Activated B cell treated with CpG ODN at 0.5 μM for 24 hours (primary cell): ENCODE measurements at regions not wholly inside any gene's neighbourhood (a gene's known extent, or its start where the extent isn't known, plus 50 kb on each side); places are given as distances from the start of the nearest gene placed in this dataset.
"Not testable (repeated sequence)": the region's sequence is repeated elsewhere in the genome, so short reads cannot be mapped to it uniquely, and the experiment has no call there.

ENCODE experiments used
- ATAC-seq: fragments of 200-7000 bp; cut with Tn5 transposase; one replicate; pipeline ENCODE4 v1.10.0; 2021; ENCODE audit warnings: low read depth, mild to moderate bottlenecking, moderate library complexity
- CTCF ChIA-PET: fragments of 350-600 bp; sonication (Branson Sonifier 250); formaldehyde crosslinking; loops from one replicate; lab custom pipeline; 2021; ENCODE audit warnings: antibody characterized with exemption; lab: Charles Lee
- POLR2A ChIA-PET: fragments of 350-600 bp; sonication (Branson Sonifier 250); formaldehyde crosslinking; loops from one replicate; lab custom pipeline; 2021; ENCODE audit warnings: antibody characterized with exemption; lab: Charles Lee
- DNase-seq: peaks from one replicate; pipeline ENCODE4 v3.0.0; 2022
- H3K27ac Mint-ChIP-seq: one replicate; pipeline ENCODE4 v1.8.0; 2020; ENCODE audit warnings: mixed read lengths
- H3K27me3 Mint-ChIP-seq: one replicate; pipeline ENCODE4 v1.8.0; 2021; ENCODE audit warnings: mixed read lengths
- H3K36me3 Mint-ChIP-seq: one replicate; pipeline ENCODE4 v1.8.0; 2021; ENCODE audit warnings: low read depth, mixed read lengths
- H3K4me1 Mint-ChIP-seq: one replicate; pipeline ENCODE4 v1.8.0; 2021; ENCODE audit warnings: mixed read lengths
- H3K4me3 Mint-ChIP-seq: one replicate; pipeline ENCODE4 v1.8.0; 2020; ENCODE audit warnings: mild to moderate bottlenecking, mixed read lengths
- H3K9me3 Mint-ChIP-seq: one replicate; pipeline ENCODE4 v1.8.0; 2020; ENCODE audit warnings: mixed read lengths
- intact Hi-C: fragments of 100-400 bp; cut with micrococcal nuclease; formaldehyde crosslinking; loops from one replicate; pipeline ENCODE4 v1.15.1; 2024
- TF ChIP-seq, protein P1 (sequence below): fragments of 200-600 bp; IDR thresholded peaks from one replicate; pipeline ENCODE4 v1.8.0; 2022; ENCODE audit warnings: antibody characterized with exemption, mild to moderate bottlenecking

DNA sequence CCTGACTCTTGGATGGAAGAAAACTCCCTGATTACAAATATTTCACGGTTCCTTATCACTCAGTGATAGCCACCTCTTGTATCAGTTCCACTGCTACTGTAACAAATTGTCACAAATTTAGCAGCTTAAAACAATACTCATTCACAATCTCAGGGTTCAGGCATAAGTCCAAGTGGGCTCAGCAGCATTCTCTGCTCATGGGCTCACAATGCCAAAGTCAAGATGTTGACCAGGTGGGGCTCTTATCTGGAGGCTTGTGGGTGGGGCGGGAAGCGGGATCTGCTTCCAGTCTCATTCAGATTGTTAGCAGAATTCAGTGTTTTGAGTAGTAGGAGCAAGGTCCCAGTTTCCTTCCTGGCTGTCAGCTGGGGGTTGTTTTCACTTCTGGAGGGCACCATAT lies 137.3 kb upstream of the FAM78B start:
- H3K27me3 Mint-ChIP-seq, result no peaks in the 10 kb centered on the region
- H3K27ac Mint-ChIP-seq, result no peak overlapping the region
- POLR2A ChIA-PET, result no interaction called here
- no peaks in the 10 kb centered on the region for H3K9me3 Mint-ChIP-seq
- CTCF ChIA-PET, result no interaction called here
- H3K4me3 Mint-ChIP-seq, result no peak overlapping the region
- intact Hi-C loops, result no loop called here
- H3K4me1 Mint-ChIP-seq, result no peaks in the 10 kb centered on the region
- ATAC-seq (no peak), DNase-seq (no peak)
- no peaks in the 10 kb centered on the region for H3K36me3 Mint-ChIP-seq
- TF ChIP-seq, protein P1, sequence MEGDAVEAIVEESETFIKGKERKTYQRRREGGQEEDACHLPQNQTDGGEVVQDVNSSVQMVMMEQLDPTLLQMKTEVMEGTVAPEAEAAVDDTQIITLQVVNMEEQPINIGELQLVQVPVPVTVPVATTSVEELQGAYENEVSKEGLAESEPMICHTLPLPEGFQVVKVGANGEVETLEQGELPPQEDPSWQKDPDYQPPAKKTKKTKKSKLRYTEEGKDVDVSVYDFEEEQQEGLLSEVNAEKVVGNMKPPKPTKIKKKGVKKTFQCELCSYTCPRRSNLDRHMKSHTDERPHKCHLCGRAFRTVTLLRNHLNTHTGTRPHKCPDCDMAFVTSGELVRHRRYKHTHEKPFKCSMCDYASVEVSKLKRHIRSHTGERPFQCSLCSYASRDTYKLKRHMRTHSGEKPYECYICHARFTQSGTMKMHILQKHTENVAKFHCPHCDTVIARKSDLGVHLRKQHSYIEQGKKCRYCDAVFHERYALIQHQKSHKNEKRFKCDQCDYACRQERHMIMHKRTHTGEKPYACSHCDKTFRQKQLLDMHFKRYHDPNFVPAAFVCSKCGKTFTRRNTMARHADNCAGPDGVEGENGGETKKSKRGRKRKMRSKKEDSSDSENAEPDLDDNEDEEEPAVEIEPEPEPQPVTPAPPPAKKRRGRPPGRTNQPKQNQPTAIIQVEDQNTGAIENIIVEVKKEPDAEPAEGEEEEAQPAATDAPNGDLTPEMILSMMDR, result no peak

DNA sequence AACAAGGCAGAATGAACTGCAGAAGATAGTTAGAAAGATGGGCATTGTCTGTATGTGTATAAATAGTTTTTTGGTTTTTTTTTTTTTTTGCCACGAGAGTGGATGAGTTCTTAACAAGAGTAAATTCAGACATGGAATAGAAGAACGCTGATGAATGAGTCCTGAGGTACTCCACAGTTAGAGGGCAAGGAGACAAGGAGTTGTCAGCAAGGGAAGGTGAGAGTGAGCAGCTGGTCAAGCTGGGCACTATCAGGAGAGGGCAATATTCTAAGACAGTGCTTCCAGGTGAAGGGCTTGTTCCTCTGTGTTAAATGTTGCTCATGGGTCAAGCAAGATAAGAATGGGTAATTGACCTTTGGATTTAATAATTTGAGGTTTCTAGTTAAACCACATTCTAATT lies 138.6 kb upstream of the FAM78B start:
- no peaks in the 10 kb centered on the region for H3K9me3 Mint-ChIP-seq
- no peaks in the 10 kb centered on the region for H3K27me3 Mint-ChIP-seq
- CTCF ChIA-PET, result no interaction called here
- POLR2A ChIA-PET, result no interaction called here
- H3K4me3 Mint-ChIP-seq, result no peak overlapping the region
- TF ChIP-seq, protein P1, result no peak
- no peaks in the 10 kb centered on the region for H3K36me3 Mint-ChIP-seq
- H3K4me1 Mint-ChIP-seq, result no peaks in the 10 kb centered on the region
- no peak for ATAC-seq
- no peak for DNase-seq
- intact Hi-C loops, result no loop called here
- no peak overlapping the region for H3K27ac Mint-ChIP-seq

DNA sequence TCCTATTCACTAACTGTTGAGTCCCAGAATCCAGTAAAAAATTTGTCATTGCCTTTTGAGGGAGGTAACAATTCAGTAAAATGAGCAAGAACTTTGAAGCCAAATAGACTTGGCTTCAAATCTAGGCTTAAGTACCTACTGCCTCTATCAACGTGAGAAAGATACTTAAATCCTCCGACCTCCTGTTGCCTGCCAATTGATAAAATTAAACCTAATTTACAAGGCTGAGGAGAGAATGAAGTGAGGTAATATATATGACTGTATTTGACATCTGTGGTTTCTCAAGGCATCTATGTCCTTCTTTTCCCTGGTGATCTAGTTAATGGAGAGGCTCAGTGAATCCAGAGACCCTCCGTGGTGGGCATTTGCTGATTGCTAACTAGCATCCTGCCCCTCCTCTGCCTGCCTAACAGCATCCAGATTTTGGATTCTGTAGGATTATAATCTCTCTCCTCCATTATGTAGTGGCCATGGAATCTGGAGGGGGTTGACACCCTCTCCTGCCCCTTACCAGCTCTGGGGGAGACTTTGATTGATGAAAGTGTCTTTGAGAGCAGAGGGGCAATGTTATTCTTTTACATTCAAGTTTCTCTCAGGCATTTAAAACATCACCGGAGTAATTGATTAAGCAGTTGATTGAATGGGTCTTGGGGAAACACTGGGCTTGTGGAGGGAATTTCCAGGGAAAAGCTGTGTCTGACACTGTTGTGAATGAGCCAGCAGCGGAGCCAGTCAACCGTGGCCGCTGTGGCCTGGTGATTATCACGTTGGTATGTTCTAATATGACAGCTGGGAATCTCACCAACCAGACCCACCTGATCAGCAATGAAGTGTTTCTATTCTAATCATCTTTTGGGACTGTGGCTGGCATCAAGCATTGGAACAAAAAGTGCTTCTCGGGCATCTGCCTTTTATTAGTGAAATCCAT lies 140.7 kb upstream of the FAM78B start:
- Mint-ChIP-seq H3K36me3 (no peaks in the 10 kb centered on the region), H3K4me1 (no peaks in the 10 kb centered on the region), H3K27me3 (no peaks in the 10 kb centered on the region), H3K4me3 (no peak overlapping the region), H3K27ac (no peak overlapping the region), H3K9me3 (no peaks in the 10 kb centered on the region)
- ATAC-seq (no peak), DNase-seq (no peak)
- intact Hi-C loops, result no loop called here
- POLR2A ChIA-PET, result no interaction called here
- CTCF ChIA-PET, result no interaction called here
- TF ChIP-seq, protein P1, result no peak

DNA sequence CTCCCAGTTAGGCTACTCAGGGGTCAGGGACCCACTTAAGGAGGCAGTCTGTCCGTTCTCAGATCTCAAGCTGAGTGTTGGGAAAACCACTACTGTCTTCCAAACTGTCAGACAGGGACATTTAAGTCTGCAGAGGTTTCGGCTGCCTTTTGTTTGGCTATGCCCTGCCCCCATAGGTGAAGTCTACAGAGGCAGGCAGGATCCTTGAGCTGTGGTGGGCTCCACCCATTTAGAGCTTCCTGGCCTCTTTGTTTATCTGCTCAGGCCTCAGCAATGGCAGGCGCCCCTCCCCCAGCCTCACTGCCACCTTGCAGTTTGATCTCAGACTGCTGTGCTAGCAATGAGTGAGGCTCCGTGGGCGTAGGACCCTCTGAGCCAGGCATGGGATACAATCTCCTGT lies 149.5 kb upstream of the FAM78B start:
- H3K9me3 Mint-ChIP-seq, DNase-seq, H3K36me3 Mint-ChIP-seq, intact Hi-C loops, H3K4me3 Mint-ChIP-seq, H3K27ac Mint-ChIP-seq, H3K27me3 Mint-ChIP-seq, CTCF ChIA-PET, POLR2A ChIA-PET, H3K4me1 Mint-ChIP-seq, ATAC-seq: not testable (repeated sequence)

DNA sequence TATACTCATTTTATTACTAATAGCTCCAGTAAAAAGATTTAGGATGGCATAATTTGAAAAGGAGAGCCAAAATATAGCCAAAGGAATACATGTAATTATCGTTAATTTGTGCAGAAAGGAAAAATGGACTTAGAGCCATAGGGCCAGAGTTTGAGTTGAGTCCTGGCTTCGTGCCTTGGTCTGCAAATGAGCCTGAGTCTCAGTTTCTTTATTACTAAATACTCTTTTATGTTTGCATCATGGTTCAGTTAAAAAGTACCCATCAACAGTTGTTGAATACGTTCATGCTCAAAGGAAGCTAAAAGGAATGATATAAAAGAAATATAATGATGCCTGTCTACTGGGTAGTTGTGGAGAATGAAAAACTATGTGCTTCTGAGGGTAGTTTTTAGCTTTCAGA lies 155.7 kb upstream of the FAM78B start:
- no peak overlapping the region for H3K4me3 Mint-ChIP-seq
- ChIA-PET CTCF (no interaction called here), POLR2A (no interaction called here)
- DNase-seq, result no peak
- no peak for ATAC-seq
- no peaks in the 10 kb centered on the region for H3K4me1 Mint-ChIP-seq
- intact Hi-C loops, result no loop called here
- H3K36me3 Mint-ChIP-seq, result no peaks in the 10 kb centered on the region
- TF ChIP-seq, protein P1, result no peak
- peaks cover 3% of the 10 kb centered on the region for H3K9me3 Mint-ChIP-seq
- H3K27ac Mint-ChIP-seq, result no peak overlapping the region
- H3K27me3 Mint-ChIP-seq, result peaks cover 2% of the 10 kb centered on the region
